SK-N-MC (cell line): ENCODE measurements at regions not wholly inside any gene's neighbourhood (a gene's known extent, or its start where the extent isn't known, plus 50 kb on each side); places are given as distances from the start of the nearest gene placed in this dataset.

Experiments used
- DNase-seq: peaks from one replicate; pipeline ENCODE4 v3.0.0-alpha.2; 2011; ENCODE audit warnings: low read depth, low spot score
- H3K27ac ChIP-seq: fragments of 200-600 bp; sonication (generic); 2 replicates; pipeline ENCODE4 v1.5.1; 2016; ENCODE audit warnings: mixed run types
- H3K36me3 ChIP-seq: fragments of 200-600 bp; sonication (generic); 2 replicates; pipeline ENCODE4 v1.6.1; 2017; ENCODE audit warnings: antibody characterized with exemption, low read length, mixed read lengths; ENCODE audit not compliant: insufficient read depth
- H3K4me3 ChIP-seq: fragments of 200-600 bp; sonication (generic); 2 replicates; pipeline ENCODE4 v1.5.1; 2016
- H3K9ac ChIP-seq: fragments of 200-600 bp; sonication (generic); 2 replicates; pipeline ENCODE4 v1.8.0; 2017; ENCODE audit warnings: mixed run types, mixed read lengths; ENCODE audit not compliant: insufficient read length
- H3K9me3 ChIP-seq: fragments of 200-600 bp; sonication (generic); 2 replicates; pipeline ENCODE4 v1.6.1; 2017; ENCODE audit warnings: low read depth, mild to moderate bottlenecking, antibody characterized with exemption, low read length, moderate library complexity, mixed read lengths
- EZH2 ChIP-seq: fragments of 200-600 bp; sonication (generic); IDR thresholded peaks from one replicate; pipeline ENCODE4 v1.6.1; 2017; ENCODE audit warnings: antibody characterized with exemption
- FOXP2 ChIP-seq: optimal IDR thresholded peaks from 2 replicates; pipeline ENCODE3; 2011; ENCODE audit warnings: mild to moderate bottlenecking, moderate library complexity; ENCODE audit not compliant: insufficient read depth; ENCODE audit errors: extremely low read length, control extremely low read depth
- POLR2AphosphoS5 ChIP-seq: IDR thresholded peaks from 2 replicates; pipeline ENCODE4 v1.6.1; 2012; ENCODE audit warnings: mild to moderate bottlenecking, low read depth, low read length, borderline replicate concordance

- no peak overlapping the region for H3K4me3 ChIP-seq
- TF ChIP-seq POLR2AphosphoS5 (no peak), EZH2 (no peak), FOXP2 (no peak)
- H3K9ac ChIP-seq: no peak overlapping the region
- no peak overlapping the region for H3K27ac ChIP-seq
- no peaks in the 10 kb centered on the region for H3K9me3 ChIP-seq
- no peaks in the 10 kb centered on the region for H3K36me3 ChIP-seq
- DNase-seq: no peak
These were observed 76.3 kb downstream of the PERP start for GRCh38 chr6:138030872-138031271.

- H3K9ac ChIP-seq: no peak overlapping the region
- no peak for TF ChIP-seq FOXP2
- no peak for TF ChIP-seq POLR2AphosphoS5
- no peak for TF ChIP-seq EZH2
- no peaks in the 10 kb centered on the region for H3K9me3 ChIP-seq
- no peak overlapping the region for H3K4me3 ChIP-seq
- DNase-seq: no peak
- no peaks in the 10 kb centered on the region for H3K36me3 ChIP-seq
- H3K27ac ChIP-seq: no peak overlapping the region
These were observed 75.8 kb downstream of the PERP start for GRCh38 chr6:138031417-138031816.

- Histone ChIP-seq H3K4me3 (no peak overlapping the region), H3K9ac (no peak overlapping the region), H3K9me3 (no peaks in the 10 kb centered on the region), H3K36me3 (no peaks in the 10 kb centered on the region), H3K27ac (no peak overlapping the region)
- TF ChIP-seq FOXP2: no peak
- TF ChIP-seq EZH2: no peak
- no peak for TF ChIP-seq POLR2AphosphoS5
- no peak for DNase-seq
These were observed 75.4 kb downstream of the PERP start for GRCh38 chr6:138031850-138032249.

GRCh38 chr6:138032571-138032970 lies 74.6 kb downstream of the PERP start:
- no peak overlapping the region for H3K9ac ChIP-seq

GRCh38 chr6:138034229-138034628 lies 73.0 kb downstream of the PERP start:
- Histone ChIP-seq H3K36me3 (no peaks in the 10 kb centered on the region), H3K9me3 (no peaks in the 10 kb centered on the region), H3K9ac (no peak overlapping the region), H3K4me3 (no peak overlapping the region), H3K27ac (no peak overlapping the region)
- no peak for DNase-seq
- TF ChIP-seq POLR2AphosphoS5: no peak
- no peak for TF ChIP-seq EZH2
- no peak for TF ChIP-seq FOXP2

More at GRCh38 chr6:138032571-138032970, 74.6 kb downstream of the PERP start:
- no peak for DNase-seq
- H3K27ac ChIP-seq: no peak overlapping the region
- no peaks in the 10 kb centered on the region for H3K36me3 ChIP-seq
- H3K4me3 ChIP-seq: no peak overlapping the region
- TF ChIP-seq POLR2AphosphoS5 (no peak), FOXP2 (no peak), EZH2 (no peak)
- H3K9me3 ChIP-seq: no peaks in the 10 kb centered on the region

GRCh38 chr6:138035070-138035469 lies 72.1 kb downstream of the PERP start:
- TF ChIP-seq FOXP2 (no peak), POLR2AphosphoS5 (no peak), EZH2 (no peak)
- Histone ChIP-seq H3K9ac (no peak overlapping the region), H3K9me3 (no peaks in the 10 kb centered on the region), H3K27ac (no peak overlapping the region), H3K4me3 (no peak overlapping the region), H3K36me3 (no peaks in the 10 kb centered on the region)
- DNase-seq: no peak

- no peak for TF ChIP-seq EZH2
- TF ChIP-seq FOXP2: no peak
- no peak for TF ChIP-seq POLR2AphosphoS5
- no peak overlapping the region for H3K27ac ChIP-seq
- H3K4me3 ChIP-seq: no peak overlapping the region
- no peak for DNase-seq
- H3K9ac ChIP-seq: no peak overlapping the region
- no peaks in the 10 kb centered on the region for H3K9me3 ChIP-seq
- H3K36me3 ChIP-seq: no peaks in the 10 kb centered on the region
These were observed 71.1 kb downstream of the PERP start for GRCh38 chr6:138036111-138036510.

GRCh38 chr6:138037009-138037504 lies 70.2 kb downstream of the PERP start:
- TF ChIP-seq POLR2AphosphoS5: no peak
- TF ChIP-seq FOXP2: no peak
- no peak for TF ChIP-seq EZH2
- Histone ChIP-seq H3K4me3 (no peak overlapping the region), H3K9me3 (no peaks in the 10 kb centered on the region), H3K36me3 (no peaks in the 10 kb centered on the region), H3K9ac (no peak overlapping the region), H3K27ac (no peak overlapping the region)
- no peak for DNase-seq

GRCh38 chr6:138038142-138038870 lies 68.9 kb downstream of the PERP start:
- Histone ChIP-seq H3K9me3 (no peaks in the 10 kb centered on the region), H3K4me3 (no peak overlapping the region), H3K27ac (no peak overlapping the region), H3K9ac (no peak overlapping the region), H3K36me3 (no peaks in the 10 kb centered on the region)
- TF ChIP-seq POLR2AphosphoS5 (no peak), FOXP2 (no peak), EZH2 (no peak)
- no peak for DNase-seq
